ENCODE measurements at regions not wholly inside any gene's neighbourhood (a gene's known extent, or its start where the extent isn't known, plus 50 kb on each side); places are given as distances from the start of the nearest gene placed in this dataset.
"Not testable (repeated sequence)": the region's sequence is repeated elsewhere in the genome, so short reads cannot be mapped to it uniquely, and the experiment has no call there.

GRCh38 chr13:56752636-56753035 is 388.1 kb upstream of the PRR20A start:
- no peak for ATAC-seq
- TF ChIP-seq ZC3H10 (CRISPR knock-in tag; IDR thresholded peaks at IDR 0.05): no peak
- no peak for TF ChIP-seq OSR1 (CRISPR knock-in tag; IDR thresholded peaks at IDR 0.05)
- no peak for TF ChIP-seq PATZ1 (CRISPR knock-in tag; IDR thresholded peaks at IDR 0.05; ENCODE audit: borderline replicate concordance)
- TF ChIP-seq GLIS3 (CRISPR knock-in tag; IDR thresholded peaks at IDR 0.05): no peak
- TF ChIP-seq TSHZ2 (CRISPR knock-in tag; IDR thresholded peaks at IDR 0.05): no peak
- no peak for TF ChIP-seq ZNF70 (CRISPR knock-in tag; IDR thresholded peaks at IDR 0.05)
- TF ChIP-seq PPARA (CRISPR knock-in tag; IDR thresholded peaks at IDR 0.05; ENCODE audit: borderline replicate concordance): no peak
- TF ChIP-seq ISL1 (CRISPR knock-in tag; IDR thresholded peaks at IDR 0.05): no peak
- no peak for TF ChIP-seq ZNF565 (CRISPR knock-in tag; conservative IDR thresholded peaks at IDR 0.05; ENCODE audit: low read depth)
- no peak for TF ChIP-seq ZNF8 (CRISPR knock-in tag; IDR thresholded peaks at IDR 0.05)
- no peak for TF ChIP-seq ESRRG (CRISPR knock-in tag; IDR thresholded peaks at IDR 0.05)
- no peak for TF ChIP-seq SNAI2 (CRISPR knock-in tag; IDR thresholded peaks at IDR 0.05)
- TF ChIP-seq CSRNP3 (CRISPR knock-in tag; IDR thresholded peaks at IDR 0.05): no peak
- TF ChIP-seq CREB5 (CRISPR knock-in tag; IDR thresholded peaks at IDR 0.05; ENCODE audit: low read depth): no peak
- TF ChIP-seq POU6F1 (CRISPR knock-in tag; IDR thresholded peaks at IDR 0.05; ENCODE audit: borderline replicate concordance, low read depth): no peak
- TF ChIP-seq TCF4 (CRISPR knock-in tag; IDR thresholded peaks at IDR 0.05; ENCODE audit: borderline replicate concordance): no peak
- no peak for TF ChIP-seq BACH2 (CRISPR knock-in tag; IDR thresholded peaks at IDR 0.05; ENCODE audit: borderline replicate concordance)
- no peak for TF ChIP-seq ZFP30 (CRISPR knock-in tag; IDR thresholded peaks at IDR 0.05)
- no peak for TF ChIP-seq ARNTL (CRISPR knock-in tag; IDR thresholded peaks at IDR 0.05; ENCODE audit: borderline replicate concordance, low read depth)
- TF ChIP-seq ZFP3 (CRISPR knock-in tag; IDR thresholded peaks at IDR 0.05): no peak

- ATAC-seq: 0 out of 3 replicates have a peak, but pooled peaks have one; percentile 30
- no peak for TF ChIP-seq ZNF70 (CRISPR knock-in tag; IDR thresholded peaks at IDR 0.05)
Observed at GRCh38 chr13:56755181-56755935, 385.4 kb upstream of the PRR20A start.

GRCh38 chr13:56763333-56763732 is 377.4 kb upstream of the PRR20A start:
- ATAC-seq: not testable (repeated sequence)
